HG03108 (cell line): ENCODE measurements at regions not wholly inside any gene's neighbourhood (a gene's known extent, or its start where the extent isn't known, plus 50 kb on each side); places are given as distances from the start of the nearest gene placed in this dataset.
"Not testable (repeated sequence)": the region's sequence is repeated elsewhere in the genome, so short reads cannot be mapped to it uniquely, and the experiment has no call there.

Experiments
- ATAC-seq: cut with Tn5 transposase; IDR thresholded peaks from one replicate; pipeline ENCODE4 v1.9.1; 2021; ENCODE audit warnings: moderate library complexity; ENCODE audit not compliant: unreplicated experiment

DNA sequence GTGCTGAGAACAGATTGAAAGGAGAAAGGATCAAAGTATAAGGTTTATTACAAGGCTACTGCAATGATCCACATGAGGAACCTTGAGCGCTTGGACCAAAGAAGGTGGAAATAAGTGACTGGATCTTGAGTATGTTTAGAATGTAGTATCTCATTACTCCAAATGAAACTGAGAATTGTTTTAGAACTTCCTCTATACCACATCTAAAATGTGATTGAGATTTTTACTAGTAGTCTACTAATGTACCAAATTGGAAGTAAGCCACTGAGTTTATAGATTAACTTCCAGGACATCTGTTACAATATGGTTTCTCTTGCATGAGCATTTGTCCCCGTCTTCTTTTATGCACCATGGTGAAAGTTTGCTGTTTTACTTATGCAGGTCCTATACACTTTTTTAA is 300.5 kb downstream of the SUCLG1 start:
- ATAC-seq = no peak

DNA sequence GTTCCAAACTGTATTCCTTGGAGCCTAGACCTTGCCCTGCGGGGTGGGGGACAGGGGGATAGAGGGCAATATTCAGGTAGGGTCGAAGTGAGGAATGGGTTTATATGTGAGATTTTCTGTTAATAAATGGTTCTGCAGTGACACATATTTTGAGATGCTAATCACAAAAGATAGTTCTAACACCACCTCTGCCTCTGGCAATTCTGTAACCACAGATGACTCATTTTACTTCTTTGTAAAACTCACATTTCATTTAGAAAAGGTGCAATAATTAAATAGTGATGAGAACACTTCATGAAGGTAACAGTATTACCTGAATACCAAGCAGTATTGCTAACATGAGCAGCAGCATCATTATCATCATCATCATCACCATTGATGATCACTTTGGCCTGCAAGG is 306.6 kb downstream of the SUCLG1 start:
- ATAC-seq = no peak

DNA sequence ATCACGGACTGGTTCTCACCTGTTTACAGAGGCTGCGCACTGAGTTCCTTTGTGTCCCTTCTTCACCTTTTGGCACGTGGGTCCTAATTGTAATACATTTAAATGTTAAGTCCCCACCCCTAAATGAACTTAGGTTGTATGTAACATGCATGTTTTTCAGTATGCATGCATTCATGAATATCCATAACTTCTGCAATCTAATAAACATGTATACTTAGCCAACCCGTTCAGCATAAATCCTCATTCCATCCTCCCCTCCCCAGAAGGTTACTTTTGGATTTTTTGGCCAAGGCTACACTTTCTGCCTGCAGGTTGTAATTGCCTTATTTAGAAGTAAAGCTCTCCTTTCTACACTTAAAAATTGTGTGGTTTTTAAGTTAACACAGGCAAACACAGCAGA is 314.7 kb downstream of the SUCLG1 start:
- ATAC-seq = no peak

DNA sequence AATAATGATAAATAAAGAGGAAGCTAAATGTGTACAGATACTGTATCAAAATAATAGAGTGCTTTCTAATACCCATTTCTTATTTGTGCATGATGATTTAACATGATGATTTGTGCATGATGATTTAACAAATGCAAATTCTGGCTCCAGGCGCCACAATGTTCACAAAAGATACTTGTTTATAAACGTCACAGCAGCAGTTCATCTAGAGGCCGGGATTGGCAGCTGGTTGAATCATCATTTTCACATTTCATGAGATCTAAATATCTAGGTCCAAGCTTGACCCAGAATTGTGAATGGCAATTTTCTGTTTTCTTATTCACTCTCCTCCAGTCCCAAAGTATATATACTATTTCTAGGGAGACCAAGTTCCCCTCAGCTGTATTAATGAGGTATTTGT is 322.0 kb downstream of the SUCLG1 start:
- ATAC-seq = no peak

DNA sequence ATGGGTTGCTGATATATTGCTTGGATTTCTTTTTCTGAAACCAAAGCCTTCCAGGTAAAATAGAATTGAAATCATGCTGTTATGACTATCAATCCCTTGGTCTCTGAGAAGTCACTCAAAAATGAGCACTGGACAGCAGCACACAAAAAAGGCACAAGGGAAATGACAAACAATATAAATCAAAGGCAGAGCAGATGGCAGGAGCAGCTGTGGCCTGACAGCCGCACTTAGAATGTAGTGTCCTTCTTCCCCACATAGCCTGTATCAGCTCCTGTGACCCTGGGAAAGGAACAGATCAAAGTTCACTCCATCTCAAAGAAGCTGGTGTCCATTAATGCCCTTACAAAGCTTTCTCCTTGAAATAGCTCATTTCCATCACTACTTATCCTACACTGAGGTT is 326.7 kb downstream of the SUCLG1 start:
- ATAC-seq = no peak

DNA sequence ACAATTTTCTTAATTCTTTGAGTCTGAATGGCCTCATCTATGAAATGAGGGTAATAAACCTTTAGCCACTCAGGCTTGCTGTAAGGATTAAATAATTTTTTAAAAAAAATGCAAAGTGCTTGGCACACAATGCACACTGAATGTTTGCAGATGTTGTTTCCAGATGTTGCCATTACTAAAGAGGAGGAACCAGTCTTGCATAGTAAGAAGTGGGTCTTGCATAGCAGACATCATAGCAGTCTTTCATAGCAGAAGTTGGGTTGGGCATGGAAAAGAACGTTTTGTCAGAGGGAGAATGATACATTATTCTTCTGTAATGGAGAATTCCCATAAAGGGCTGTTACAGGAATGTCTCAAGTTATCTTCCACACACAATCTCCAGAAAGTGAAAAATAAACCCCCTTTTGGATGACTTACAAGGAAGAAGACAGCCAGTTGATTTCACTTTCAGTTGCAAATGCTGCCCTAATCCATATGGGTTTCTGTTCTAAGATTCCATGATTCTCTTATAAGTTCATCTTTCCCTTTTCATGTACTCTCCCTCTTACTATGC is 327.7 kb downstream of the SUCLG1 start:
- no peak for ATAC-seq

DNA sequence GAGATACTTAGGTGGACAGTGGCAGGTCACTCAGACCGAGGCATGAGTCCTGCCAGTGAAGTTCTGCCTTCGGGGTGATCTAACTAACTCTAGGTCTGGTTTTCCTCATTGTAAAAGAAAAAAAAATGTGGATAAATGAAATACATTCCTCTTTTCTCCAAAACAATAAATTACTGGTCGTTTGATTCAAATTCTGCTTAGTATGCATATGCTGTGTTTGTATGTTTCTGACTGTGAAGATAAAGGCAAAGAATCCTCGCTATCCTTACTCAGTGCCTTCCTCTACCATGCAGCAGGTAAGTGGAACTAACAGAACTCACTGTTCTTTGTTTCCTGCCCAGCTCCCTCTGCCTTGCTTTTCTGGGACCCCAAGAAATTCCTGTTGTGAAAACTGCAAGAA is 330.1 kb downstream of the SUCLG1 start:
- ATAC-seq = no peak

DNA sequence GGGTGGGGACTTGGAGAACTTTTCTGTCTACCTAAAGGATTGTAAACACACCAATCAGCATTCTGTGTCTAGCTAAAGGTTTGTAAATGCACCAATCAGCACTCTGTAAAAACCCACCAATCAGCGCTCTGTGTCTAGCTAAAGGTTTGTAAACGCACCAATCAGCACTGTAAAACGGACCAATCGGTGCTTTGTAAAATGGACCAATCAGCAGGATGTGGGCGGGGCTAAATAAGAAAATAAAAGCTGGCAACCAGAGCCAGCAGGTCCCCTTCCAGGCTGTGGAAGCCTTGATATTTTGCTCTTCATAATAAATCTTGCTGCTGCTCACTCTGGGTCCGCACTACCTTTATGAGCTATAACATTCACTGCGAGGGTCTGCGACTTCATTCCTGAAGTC is 331.3 kb downstream of the SUCLG1 start:
- ATAC-seq = not testable (repeated sequence)

DNA sequence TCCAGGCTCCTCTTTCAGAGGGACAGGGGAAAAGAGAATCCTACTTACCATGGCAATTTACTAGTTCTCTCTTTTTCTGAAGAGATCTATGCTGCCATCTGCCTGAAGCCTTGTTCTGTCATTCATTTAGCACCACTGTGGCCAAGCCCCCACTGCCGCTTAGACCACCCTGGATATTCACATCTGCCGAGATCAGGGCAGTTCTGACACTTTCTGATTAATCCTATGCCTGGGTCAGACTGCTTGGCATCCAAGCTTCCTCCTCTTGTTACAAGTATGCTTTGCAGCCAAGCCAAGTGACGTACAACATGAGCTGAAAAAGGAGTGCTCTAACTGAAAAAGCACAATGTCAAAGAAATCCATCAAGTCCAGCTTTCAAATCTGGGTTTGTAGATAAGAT is 332.6 kb downstream of the SUCLG1 start:
- ATAC-seq = no peak

DNA sequence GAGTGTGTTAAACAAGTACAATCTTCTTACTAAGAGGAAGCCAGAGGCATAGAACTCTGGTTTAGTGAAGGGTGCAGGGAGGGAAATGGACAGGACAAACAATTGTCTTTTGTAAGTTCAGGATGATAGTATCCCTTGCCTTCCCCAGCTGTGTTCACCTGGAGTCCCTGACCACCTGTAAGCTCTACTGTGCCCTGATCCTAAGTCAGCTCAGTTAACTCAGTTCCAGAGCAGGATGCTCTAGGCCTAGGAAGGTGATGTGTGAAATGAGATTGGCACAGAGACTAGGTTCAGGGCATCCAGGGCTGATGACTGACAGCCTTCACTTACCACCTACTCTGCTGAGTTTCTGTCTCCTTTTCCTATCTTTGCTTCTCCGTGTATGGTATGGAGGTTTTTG is 333.0 kb downstream of the SUCLG1 start:
- ATAC-seq = no peak

DNA sequence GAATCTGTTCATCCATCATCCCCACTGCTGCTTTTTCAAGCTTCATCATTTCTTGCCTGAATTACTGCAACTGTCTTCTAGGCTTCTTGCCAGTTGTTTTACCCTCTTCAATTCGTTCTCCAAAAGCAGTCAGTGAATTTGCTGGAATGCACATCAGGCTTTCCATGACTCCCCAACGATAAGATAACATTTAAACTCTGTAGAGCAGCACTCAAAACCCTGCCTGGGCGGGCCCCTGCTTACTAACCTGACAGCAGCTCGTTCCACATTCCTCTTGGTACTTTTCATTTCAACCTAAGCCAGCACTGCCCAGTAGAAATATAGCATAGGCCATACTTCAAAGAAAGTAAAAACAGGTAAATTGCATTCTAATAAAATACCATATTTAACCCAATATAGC is 342.9 kb downstream of the SUCLG1 start:
- no peak for ATAC-seq

DNA sequence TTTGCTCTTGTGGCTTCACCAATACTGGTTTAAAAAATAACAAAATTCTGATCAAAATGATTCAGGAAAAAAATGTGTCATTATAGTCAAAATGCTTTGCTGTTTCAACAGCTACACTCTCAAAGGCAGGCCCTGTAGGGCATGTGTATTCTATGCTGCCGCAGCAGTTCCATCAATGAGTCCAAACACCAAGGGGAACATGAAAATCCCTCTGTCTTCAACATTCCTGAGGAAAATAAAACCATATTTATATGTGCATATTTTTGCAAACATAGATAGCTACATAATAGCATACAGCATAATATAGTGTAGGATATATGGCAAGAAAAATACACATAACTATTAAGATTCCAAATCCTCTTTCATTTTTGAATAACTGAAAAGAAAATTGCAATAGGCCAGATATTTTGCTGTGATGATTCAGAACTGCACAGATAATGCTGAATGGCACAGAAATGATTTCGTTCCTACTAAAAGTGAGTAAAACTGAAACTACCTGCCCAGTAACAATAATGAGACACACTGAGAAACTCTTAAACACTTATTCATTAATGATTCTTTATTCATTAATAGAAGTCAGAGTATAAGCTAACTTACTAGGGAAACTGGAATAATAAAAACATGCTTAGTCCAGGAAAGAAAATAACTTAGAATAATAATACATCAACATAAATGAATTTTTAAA is 343.8 kb downstream of the SUCLG1 start:
- ATAC-seq = peak; percentile 90

DNA sequence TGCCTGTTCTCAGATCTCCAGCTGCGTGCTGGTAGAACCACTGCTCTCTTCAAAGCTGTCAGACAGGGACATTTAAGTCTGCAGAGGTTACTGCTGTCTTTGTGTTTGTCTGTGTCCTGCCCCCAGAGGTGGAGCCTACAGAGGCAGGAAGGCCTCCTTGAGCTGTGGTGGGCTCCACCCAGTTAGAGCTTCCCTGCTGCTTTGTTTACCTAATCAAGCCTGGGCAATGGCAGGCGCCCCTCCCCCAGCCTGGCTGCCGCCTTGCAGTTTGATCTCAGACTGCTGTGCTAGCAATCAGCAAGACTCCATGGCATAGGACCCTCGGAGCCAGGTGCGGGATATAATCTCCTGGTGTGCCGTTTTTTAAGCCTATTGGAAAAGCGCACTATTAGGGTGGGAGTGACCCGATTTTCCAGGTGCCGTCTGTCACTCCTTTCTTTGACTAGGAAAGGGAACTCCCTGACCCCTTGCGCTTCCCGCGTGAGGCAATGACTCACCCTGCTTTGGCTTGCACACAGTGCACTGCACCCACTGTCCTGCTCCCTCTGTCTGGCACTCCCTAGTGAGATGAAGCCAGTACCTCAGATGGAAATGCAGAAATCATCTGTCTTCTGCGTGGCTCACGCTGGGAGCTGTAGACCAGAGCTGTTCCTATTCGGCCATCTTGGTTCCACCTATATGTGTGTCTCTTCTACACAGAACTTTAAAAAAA is 355.1 kb downstream of the SUCLG1 start:
- ATAC-seq = not testable (repeated sequence)

DNA sequence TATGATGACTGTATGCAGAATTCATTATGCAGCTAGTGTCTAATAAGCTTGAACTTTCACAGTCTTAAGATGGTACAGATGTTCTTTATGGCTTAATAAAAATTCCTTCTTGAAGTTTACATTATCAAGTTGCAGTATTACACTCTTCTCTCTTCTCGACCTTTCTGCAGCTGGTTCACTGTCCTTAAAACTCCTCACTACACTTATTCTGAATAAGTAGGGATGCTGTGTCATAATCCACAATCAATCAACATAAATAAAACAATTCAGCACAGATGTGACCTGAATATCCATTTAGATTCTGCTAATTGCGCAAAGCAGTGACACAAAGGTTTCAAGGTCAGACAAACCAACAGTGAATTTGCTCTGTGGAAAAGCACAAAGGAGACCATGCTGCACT is 356.8 kb downstream of the SUCLG1 start:
- ATAC-seq = no peak

DNA sequence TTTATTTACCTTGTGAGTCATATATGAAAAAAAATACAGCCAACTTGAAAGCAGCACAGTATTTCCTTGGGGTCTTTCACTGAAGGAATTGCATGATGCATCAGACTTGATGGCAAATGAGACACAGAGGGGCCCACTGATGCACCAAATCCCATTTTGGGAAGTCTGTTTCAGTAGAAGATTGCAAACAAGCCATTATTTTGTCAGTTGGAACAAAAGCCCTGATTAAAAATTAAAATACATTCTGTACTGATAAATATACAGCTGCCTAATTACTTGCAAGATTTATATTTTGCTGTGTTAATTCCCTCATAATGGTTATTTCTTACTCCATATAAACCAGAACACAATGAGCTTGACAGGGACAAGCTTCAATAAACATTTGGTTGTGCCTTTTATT is 370.4 kb downstream of the SUCLG1 start:
- no peak for ATAC-seq

DNA sequence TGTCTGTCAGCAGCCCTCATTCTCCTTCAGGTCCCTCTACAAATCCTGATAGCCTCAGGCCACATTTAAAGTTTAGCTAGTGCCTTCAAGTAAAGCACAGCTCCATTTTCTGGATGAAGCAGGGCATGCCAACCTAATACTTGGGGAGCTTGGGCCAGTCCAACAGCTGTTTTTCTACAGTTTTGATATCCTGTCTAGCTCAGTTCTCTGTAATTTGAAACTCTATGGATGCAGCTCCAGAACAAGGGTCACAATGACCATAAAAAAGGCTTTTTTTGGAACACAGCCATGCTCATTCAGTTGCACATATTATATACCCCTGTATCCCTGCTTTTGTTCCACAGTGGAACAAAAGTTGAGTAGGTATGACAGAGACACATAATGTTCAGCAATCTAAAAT is 373.5 kb downstream of the SUCLG1 start:
- ATAC-seq = no peak

DNA sequence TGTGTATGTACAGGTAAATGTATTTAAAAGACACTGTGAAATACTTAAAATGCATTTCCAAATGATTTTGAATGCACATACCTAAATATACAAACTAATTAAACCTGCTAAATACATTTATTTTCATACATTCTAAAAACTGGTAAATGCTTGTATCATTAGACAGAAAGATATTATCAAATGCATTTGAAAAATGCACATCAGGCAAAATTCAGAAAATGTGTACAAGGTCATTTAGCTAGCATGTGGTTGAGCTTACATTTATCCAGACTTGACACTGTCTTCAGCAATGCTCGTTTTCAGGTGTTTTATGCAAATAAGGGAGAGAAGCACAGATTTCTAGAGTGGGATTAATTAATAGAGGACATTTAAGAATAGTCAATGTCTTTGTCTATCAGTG is 374.2 kb downstream of the SUCLG1 start:
- no peak for ATAC-seq

DNA sequence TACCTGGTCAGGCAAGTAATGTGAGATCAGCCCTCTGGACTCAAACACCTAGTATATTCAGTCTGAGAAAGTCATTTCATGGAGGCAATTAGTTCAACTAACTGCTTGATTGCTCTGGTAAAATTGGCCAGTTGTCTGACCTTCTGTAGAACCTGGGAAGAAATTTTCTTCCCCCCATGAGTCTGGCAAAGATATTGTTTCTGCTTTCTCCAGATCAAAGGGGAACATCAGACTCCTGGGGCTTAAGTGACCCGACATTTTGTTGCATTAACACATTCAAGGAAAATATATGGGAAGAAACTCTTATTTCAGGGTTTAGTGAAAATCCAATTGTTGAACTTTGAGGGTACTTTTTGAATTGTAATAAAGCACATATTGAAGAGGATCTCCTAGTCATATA is 375.1 kb downstream of the SUCLG1 start:
- ATAC-seq = no peak

DNA sequence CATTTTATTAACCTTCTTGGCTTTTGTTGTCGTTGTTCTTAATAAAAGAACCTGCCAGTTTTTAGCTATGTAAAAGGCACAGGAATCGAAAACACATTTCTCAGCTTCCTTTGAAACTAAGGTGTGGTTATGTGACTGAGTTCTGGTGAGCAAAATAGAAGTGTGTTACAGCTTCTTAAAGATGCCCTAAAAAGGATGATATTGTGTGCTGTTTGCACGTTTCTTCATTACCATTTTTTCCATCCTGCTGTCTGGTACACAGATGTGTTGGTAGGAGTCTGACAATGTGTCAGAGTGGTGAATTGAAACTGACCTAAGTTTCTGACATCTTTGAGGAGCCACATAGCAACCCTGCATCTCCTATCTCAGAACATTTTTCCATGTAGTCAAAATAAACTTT is 380.6 kb downstream of the SUCLG1 start:
- no peak for ATAC-seq

DNA sequence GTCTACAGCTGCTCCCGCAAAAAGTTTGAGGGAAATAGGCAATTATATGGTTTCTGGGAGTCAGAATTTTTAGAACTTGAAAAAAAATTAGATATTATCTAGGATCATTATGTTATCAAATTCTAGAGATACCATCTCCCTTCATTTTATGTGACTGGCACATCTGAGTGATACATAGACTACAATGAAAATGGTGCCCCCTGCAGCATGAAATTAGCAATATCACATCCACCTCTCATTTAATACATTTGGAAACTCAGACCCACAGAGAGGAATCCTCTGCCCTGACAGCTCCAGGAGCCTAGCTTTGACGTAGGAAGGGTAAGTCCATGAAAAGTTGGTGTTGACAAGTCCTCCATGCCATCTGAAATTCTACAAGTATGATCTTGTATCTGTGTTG is 381.6 kb downstream of the SUCLG1 start:
- no peak for ATAC-seq

DNA sequence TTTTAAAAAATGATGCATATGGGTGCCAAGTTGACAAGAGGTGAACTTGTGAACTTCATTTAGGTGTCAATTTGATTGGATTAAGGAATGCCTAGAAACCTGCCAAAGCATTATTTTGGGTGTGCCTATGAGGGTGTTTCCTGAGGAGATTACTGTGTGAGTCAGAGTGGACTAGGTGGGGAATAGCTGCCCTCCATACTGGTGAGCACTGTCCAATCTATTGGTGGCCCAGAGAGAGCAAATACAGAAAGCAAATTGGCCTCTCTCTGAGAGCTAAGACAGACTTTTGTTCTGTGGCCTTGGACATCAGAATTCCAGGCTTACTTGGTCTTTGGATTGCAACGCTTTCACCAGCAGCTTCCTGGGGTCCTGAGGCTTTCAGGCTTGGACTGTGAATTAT is 388.0 kb downstream of the SUCLG1 start:
- no peak for ATAC-seq

DNA sequence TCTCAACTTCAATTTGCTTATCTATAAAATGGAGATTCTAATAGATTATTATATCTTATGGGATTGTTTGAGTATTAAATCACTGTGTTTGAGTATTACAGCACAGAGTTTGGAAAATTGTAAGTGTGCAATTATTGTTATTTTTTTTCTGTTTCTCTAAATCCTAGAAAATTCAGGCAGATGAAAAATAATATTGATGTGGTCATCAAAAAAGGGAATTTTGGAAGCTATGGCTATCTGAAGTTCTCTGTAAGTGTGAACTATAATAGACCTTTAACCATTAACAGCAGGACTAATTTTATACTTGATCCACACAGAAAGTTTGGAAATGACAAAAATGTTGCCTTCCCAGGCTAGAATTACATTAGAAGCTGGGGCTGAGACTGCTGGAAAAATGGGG is 393.2 kb downstream of the SUCLG1 start:
- no peak for ATAC-seq
